K562 (cell line): ENCODE measurements at regions not wholly inside any gene's neighbourhood (a gene's known extent, or its start where the extent isn't known, plus 50 kb on each side); places are given as distances from the start of the nearest gene placed in this dataset.

Experiments used
- ARID3B ChIP-seq: fragments of 250-450 bp; sonication (Bioruptor Pico); IDR thresholded peaks from 2 replicates; pipeline ENCODE4 v1.4.0; 2020; ENCODE audit warnings: borderline replicate concordance
- ATF4 ChIP-seq: fragments of 450-650 bp; formaldehyde crosslinking; IDR thresholded peaks from 2 replicates; pipeline ENCODE4 v1.4.0; 2022; ENCODE audit warnings: mild to moderate bottlenecking, moderate library complexity
- CAMTA2 ChIP-seq: fragments of 250-450 bp; sonication (Bioruptor Pico); conservative IDR thresholded peaks from 2 replicates; pipeline ENCODE4 v1.5.1; 2022
- CUX1 ChIP-seq: fragments of 200-800 bp; sonication (Bioruptor generic); IDR thresholded peaks from 2 replicates; pipeline ENCODE4 v1.6.1; 2016; ENCODE audit warnings: missing genetic modification characterization, missing compliant biosample characterization
- GABPB1 ChIP-seq: sonication (generic); formaldehyde crosslinking; IDR thresholded peaks from 2 replicates; pipeline ENCODE4 v1.8.0; 2022; ENCODE audit warnings: mild to moderate bottlenecking, missing genetic modification reagents
- NCOA1 ChIP-seq: fragments of 450-650 bp; IDR thresholded peaks from 2 replicates; pipeline ENCODE4 v1.6.1; 2016; ENCODE audit warnings: low read depth
- NR2C2 ChIP-seq, 2 experiments: fragments of 200-800 bp in 1 of 2; sonication (Bioruptor generic) in 1 of 2; sonication (generic) in 1 of 2; formaldehyde crosslinking in 1 of 2; IDR thresholded peaks; 2 replicates each; pipeline versions ENCODE4 v1.6.1 to v1.8.0; 2016 to 2022; ENCODE audit warnings: mild to moderate bottlenecking in 1 of 2, missing compliant biosample characterization in 1 of 2, missing genetic modification characterization in 1 of 2, missing genetic modification reagents in 1 of 2
- SAP30 ChIP-seq: fragments of 200-600 bp; sonication (generic); IDR thresholded peaks from 2 replicates; pipeline ENCODE4 v1.6.1; 2012; ENCODE audit warnings: borderline replicate concordance, low read depth, mild to moderate bottlenecking, moderate library complexity, low read length, control low read depth, inconsistent platforms; ENCODE audit not compliant: insufficient read depth, poor library complexity, severe bottlenecking
- YBX1 ChIP-seq: fragments of 450-650 bp; IDR thresholded peaks from 2 replicates; pipeline ENCODE4 v1.7.1; 2016; ENCODE audit warnings: mild to moderate bottlenecking
- ZNF239 ChIP-seq: fragments of 250-450 bp; sonication (Bioruptor Pico); IDR thresholded peaks from 2 replicates; pipeline ENCODE4 v1.4.0; 2020; ENCODE audit warnings: mild to moderate bottlenecking
- ZNF253 ChIP-seq: fragments of 250-450 bp; sonication (Bioruptor Pico); conservative IDR thresholded peaks from 2 replicates; pipeline ENCODE4 v1.6.1; 2021; ENCODE audit warnings: mild to moderate bottlenecking
- ZNF384 ChIP-seq: IDR thresholded peaks from 2 replicates; pipeline ENCODE4 v1.6.1; 2012; ENCODE audit warnings: low read depth, low read length, improper control_type of control experiment
- ZNF518B ChIP-seq: fragments of 250-450 bp; sonication (Bioruptor Pico); IDR thresholded peaks from 2 replicates; pipeline ENCODE4 v1.5.0; 2021; ENCODE audit warnings: mild to moderate bottlenecking, moderate library complexity

- TF ChIP-seq ZNF518B (CRISPR knock-in tag) (no peak), ZNF384 (0 out of 2 replicates have a peak, but pooled peaks have one; percentile 44), YBX1 (no peak), GABPB1 (CRISPR knock-in tag) (no peak), ATF4 (no peak), ZNF253 (CRISPR knock-in tag) (no peak), ZNF239 (CRISPR knock-in tag) (no peak), ARID3B (no peak), NCOA1 (no peak), CUX1 (CRISPR knock-in tag) (no peak), SAP30 (no peak), CAMTA2 (no peak), NR2C2 (CRISPR knock-in tag; IDR thresholded peaks at IDR 0.05) (no peak), NR2C2 (tag; IDR thresholded peaks at IDR 0.05) (peak; percentile 61)
Observed at GRCh38 chr18:70421471-70422390, 132.9 kb downstream of the SOCS6 start (continued).
